ENCODE measurements at regions not wholly inside any gene's neighbourhood (a gene's known extent, or its start where the extent isn't known, plus 50 kb on each side); places are given as distances from the start of the nearest gene placed in this dataset.

GRCh38 chr4:13143222-13144070, 340.7 kb downstream of the RAB28 start:
- no peak for TF ChIP-seq CTCF (optimal IDR thresholded peaks at IDR 0.05 in 1 of 3, IDR thresholded peaks at IDR 0.05 in 1 of 3, conservative IDR thresholded peaks at IDR 0.05 in 1 of 3; ENCODE audit: extremely low read depth in 1 of 3, insufficient read depth in 2 of 3, low read length in 3 of 3)
- no peak for TF ChIP-seq EZH2 (IDR thresholded peaks at IDR 0.05; ENCODE audit: low read length)

Data from keratinocyte (primary cell).